HCEC 1CT (cell line): ENCODE measurements at regions not wholly inside any gene's neighbourhood (a gene's known extent, or its start where the extent isn't known, plus 50 kb on each side); places are given as distances from the start of the nearest gene placed in this dataset.

Experiments used
- DNase-seq: peaks from one replicate; pipeline ENCODE4 v3.0.0-alpha.2; 2017

GRCh38 chr11:127677660-127678425, 677.3 kb upstream of the KIRREL3 start:
- DNase-seq, result no peak

- no peak for DNase-seq
These were observed 675.0 kb upstream of the KIRREL3 start for GRCh38 chr11:127675581-127675980.

- no peak for DNase-seq
These were observed 674.2 kb upstream of the KIRREL3 start for GRCh38 chr11:127674754-127675153.

GRCh38 chr11:127670374-127671119, 670.0 kb upstream of the KIRREL3 start:
- no peak for DNase-seq

DNA sequence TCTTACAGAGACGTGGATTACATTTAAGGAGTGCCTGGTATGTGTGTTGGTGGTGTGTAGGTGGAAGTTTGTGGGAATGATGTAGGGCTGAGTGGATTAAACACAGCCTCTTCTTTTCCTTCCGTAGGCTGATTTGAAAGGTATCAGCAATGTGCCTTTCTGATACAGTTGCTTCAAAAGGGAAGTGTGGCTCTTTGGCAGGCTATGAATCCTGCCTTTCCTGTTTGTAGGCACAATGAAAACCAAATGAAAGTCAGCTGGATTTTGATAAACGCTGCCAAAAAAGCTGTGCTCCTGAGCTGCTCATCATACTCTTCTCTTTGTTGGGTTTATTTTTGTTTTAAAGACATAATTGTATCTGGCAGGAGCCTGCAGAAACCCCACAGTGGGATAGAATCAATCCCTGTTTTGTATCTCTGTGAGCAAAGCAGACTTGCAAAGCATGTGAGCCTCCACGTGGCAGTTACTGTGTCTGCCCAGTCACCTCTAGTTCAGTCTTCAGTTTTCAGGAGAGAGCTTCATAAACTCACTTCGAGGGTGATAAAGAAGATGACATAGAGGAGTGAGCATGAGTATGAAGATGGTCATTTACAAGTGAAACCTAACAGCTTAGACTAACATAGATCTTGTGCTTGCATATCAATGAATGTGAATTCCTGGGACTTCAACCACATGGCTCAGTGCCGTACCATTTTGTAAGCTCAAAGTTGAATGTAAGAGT, 655.7 kb upstream of the KIRREL3 start:
- no peak for DNase-seq

- no peak for DNase-seq
These were observed 652.5 kb upstream of the KIRREL3 start for GRCh38 chr11:127653076-127653475.

DNA sequence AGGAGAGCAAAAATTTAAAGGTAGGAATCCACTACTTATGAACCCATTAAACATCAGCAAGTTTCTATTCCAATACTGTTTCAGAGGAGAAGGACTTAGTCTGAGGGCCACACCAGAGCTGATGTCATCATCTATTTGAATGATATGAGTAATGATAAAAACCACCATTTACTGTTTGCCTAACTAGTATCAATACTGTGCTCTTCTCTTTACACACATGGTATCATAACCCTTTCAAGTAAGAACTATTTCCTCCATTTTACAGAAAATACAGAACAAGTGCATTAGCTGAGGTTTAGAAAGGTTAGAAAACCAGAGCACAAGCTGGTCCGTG, 651.3 kb upstream of the KIRREL3 start:
- DNase-seq, result no peak

- DNase-seq, result peak; percentile 73
These were observed 650.8 kb upstream of the KIRREL3 start for GRCh38 chr11:127651175-127651887.

DNA sequence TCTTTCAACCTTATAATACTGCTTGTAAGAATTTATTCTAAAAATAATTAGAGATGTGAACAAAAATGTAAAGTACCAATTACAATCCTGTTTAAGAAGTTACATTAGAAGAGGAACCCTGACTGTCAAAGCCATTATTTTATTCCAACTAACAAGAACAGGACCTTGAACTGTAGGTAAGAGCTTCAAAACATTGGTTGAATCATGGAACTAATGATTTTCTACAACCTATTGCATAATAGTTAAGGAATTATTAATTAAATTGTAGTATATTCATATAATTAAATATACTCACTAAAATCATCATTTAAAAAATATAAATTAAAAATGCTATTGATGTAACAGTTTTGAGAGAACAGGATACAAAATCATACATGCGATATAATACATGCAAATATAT, 649.4 kb upstream of the KIRREL3 start:
- no peak for DNase-seq

DNA sequence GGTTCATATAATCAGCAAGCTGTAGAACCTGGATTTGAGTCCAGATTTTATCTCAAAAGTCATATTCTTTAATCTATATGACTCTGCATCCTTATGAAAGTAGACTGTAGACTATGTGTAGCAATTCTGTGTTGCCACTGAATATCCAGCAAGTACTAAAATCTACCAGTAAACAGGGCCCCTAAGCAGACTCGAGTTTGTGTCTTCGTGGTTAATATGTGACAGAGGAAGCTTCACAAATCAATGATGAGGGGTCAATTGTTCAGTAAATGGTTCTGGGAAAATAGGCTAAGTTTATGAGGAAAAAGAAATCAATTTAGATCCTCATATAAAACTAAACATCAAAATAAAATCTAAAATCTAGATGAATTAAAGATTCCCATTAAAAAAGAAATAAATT, 648.5 kb upstream of the KIRREL3 start:
- DNase-seq, result no peak

GRCh38 chr11:127648583-127648982, 648.0 kb upstream of the KIRREL3 start:
- no peak for DNase-seq

- no peak for DNase-seq
These were observed 643.8 kb upstream of the KIRREL3 start for GRCh38 chr11:127644366-127644765.

DNA sequence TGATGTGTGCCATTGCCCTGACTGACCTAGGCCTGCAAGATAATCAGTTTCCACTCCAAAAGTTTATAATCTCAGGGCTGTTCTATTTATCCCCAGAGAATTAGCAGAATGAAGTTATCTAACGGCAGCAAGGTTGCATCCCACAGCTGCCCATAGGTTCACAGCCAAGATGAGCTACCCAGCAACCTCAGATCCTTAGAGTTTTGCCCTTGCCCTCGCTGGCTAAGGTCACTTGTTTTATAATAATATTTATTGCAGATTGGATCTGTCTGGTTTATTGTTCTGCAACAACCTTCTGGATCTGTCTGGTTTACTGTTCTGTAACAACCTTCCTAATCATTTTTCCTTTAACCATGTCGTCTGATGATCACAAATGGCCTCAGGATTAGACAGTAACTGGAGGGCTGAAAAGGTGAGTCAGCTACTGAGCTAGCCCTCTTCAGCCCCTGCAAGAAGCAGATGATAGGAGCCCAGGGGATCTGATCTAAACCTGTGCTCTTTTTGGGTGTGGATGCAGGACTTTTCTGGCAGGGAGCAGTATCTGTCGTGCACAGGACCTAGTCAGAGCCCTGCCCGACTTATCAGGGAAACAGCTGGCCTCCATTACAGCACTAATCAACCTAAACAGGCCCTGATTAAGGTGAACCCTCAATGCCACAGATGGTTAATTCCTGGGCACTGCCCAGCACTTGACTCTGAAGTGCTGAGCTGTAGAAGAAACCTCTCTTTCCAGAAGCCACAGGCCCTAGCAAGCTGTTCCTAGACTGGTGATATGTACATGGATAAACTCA, 642.9 kb upstream of the KIRREL3 start:
- no peak for DNase-seq

DNA sequence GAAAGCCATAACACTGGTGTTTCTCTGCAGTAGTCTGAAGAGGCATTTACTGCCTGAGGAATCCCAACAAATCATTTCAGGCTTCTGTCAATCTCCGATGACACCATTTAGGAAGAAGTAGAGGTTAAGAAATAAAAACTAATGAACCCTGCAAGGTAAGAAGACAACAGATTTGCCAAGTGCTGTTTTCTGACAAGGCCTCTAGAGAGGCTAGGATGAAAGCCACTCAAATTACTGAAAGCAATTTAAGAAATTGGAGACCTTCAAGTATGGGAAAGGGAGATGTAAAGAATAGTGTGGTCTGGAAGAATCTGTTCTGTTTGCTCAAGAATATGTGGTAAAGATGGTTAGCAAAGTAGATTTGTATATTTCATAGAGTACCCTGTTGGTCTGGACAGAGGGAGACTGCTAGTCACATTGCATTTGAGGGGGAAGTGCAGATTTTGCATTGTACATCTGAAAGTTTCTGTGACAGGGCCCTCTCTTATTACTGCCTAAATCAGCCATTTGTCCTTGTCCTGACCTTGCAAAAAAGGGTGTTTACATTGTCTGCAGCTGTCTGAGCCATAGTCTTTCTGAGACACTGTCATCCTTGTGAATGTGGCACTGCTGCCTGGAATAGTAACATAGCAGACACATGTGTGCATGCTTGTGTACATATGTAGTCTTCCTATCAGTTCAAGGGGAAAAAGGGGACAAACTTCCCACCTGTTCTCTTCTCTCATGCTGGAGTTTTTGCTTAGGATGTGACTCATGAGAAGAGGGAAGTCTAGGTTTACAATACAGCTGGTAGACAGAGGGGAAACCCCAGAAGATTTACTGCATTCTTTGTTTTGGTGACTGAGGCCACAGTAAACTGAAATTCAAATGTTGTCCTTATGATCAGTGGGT, 640.2 kb upstream of the KIRREL3 start:
- DNase-seq, result no peak

- DNase-seq, result peak; percentile 12
These were observed 639.3 kb upstream of the KIRREL3 start for GRCh38 chr11:127639916-127640315.

DNA sequence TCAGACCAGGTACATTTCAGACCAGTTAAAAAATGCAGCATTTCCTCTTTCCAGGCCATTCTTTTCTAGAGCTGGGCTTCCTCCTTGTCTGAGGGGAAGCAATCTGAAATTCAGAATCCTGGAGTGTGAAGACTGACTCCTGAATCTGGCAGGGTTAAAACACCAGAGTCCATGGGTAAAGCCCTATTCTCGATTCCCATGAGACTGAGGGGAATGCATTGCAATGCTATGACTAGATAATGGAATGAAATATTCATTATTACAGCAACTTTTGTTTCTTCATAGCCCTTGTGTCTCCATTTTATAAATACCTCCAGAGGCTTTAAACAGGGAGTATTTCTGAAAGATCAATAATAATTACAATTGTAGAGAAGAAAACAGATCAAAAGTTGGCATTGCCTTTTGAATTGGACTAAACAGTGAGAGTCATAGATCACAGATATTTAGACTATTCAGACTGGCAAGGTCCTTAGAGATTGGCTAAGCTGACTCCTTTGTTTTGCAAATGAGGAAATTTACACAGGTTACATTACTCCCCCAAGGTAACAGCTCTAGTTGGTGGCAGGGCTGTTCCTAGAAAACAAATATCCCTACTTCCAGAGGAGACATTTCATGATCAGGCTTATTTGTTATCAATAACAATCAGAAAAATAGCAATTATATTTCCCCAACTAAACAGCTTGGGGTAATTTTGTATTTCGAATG, 632.6 kb upstream of the KIRREL3 start:
- no peak for DNase-seq

GRCh38 chr11:127632546-127632945, 632.0 kb upstream of the KIRREL3 start:
- no peak for DNase-seq

GRCh38 chr11:127631974-127632373, 631.4 kb upstream of the KIRREL3 start:
- DNase-seq, result no peak

GRCh38 chr11:127629200-127629599, 628.6 kb upstream of the KIRREL3 start:
- DNase-seq, result no peak

GRCh38 chr11:127628458-127628785, 627.9 kb upstream of the KIRREL3 start:
- no peak for DNase-seq
